Amniotic epithelial cell (primary cell): ENCODE measurements at regions not wholly inside any gene's neighbourhood (a gene's known extent, or its start where the extent isn't known, plus 50 kb on each side); places are given as distances from the start of the nearest gene placed in this dataset.

Source experiments
- DNase-seq: peaks from one replicate; pipeline ENCODE4 v3.0.0-alpha.2; 2010; ENCODE audit warnings: low read depth

- DNase-seq = no peak
These were observed 2274.0 kb downstream of the TP53TG3F start for GRCh38 chr16:35733278-35733965.

- DNase-seq = no peak
These were observed 2274.7 kb downstream of the TP53TG3F start for GRCh38 chr16:35733971-35734702.

GRCh38 chr16:35734728-35735402, 2275.5 kb downstream of the TP53TG3F start:
- no peak for DNase-seq

DNA sequence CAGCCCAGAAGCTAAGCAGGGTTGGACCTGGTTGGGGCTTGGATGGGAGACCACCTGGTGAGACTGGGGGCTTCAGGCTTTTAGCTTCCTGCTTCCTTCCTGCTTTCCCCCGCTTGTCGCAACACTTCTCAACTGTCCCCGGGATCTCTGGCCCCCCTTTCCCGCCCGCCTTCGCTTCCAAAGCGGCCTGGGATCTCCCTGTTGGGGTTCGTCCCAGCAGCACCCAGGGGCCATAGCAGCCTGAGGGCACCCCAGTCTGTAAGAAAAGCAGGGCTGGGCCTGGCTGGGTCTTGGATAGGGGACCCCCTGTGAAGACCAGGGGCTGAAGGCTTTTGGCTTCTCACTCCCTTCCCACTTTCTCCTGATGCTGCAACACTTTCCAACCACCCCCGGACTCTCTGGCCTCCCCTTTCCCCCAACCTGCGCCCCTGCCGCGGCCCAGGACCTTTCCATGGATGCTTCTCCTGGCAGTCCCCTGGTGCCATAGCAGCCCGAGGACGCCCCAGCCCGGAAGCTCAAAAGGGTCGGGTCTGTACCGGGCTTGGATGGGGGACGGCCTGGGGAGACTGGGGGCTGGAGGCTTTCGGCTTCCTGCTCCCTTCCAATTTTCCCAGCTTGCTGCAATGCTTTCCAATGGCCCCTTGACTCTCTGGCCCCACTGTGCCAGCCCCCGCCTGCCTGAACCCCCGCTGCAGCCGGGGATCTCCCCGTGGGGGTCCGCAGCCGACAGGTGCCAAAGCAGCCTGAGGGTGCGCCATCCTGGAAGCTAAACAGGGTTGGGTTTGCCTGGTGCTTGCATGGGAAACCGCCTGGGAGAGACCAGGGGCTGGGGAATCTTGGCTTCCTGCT, 2276.2 kb downstream of the TP53TG3F start:
- no peak for DNase-seq

DNA sequence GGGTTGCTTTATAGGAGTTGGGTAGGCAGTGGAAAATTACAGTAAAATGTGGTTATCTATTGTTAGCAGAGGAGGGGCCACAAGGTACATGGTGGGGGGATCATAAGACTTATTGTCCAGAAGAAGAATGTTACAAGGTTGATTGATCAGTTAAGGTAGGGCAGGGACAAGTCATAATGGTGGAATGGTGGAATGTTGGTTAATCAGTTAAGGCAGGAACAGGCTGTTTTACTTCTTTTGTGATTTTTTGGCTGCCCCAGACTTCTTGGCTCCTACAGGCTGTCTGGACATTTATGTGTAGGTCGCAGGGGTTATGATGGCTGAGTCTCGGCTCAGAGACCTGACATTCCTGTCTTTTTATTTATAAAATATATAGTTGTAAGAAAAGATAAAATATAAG, 2277.1 kb downstream of the TP53TG3F start:
- DNase-seq = no peak

- no peak for DNase-seq
These were observed 2277.7 kb downstream of the TP53TG3F start for GRCh38 chr16:35737076-35737475.

- DNase-seq = no peak
These were observed 2282.1 kb downstream of the TP53TG3F start for GRCh38 chr16:35741546-35741945.

DNA sequence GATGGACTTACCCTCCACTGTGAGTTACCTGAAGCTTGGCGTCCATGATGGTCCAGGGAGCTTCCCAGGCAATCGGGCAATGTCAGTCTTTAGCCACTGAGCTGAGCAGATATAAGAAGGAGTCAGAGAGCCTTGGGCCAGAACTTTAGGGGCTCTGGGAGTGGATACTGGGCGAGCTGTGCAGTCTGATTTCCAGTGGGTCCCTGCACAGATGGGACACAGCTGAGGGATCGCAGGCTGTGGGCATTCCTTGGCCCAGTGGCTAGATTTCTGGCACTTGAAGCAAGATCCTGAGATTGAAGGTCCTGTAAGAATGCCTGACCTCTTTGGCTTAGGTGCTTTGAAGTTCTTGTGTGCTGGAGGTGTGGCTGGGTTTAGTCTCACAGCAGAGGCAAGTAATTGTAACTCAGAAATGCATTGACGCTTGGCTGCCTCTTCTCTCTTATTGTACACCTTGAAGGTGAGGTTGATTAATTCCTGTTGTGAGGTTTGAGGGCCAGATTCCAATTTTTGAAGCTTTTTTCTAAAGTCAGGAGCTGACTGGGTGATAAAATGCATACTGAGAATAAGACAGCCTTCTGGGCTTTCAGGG, 2283.8 kb downstream of the TP53TG3F start:
- DNase-seq = no peak

DNA sequence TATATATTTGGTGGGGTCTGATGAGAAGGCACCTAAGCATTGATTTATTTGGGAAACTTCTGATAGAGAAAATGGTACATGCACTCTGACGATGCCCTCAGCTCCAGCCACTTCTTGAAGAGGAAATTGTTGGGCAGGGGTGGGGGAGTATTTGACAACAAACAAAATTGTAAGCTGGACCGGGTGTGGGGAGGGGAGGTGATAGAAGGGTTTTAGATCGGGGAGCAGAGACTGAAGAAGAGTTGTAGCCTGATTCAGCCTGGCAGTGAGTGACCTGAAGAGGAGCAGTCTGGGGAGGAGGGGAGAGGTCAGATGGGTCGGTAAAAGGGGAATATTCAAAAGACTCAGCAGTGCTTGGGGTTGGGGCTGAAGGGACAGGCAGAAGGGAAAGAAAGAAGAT, 2284.7 kb downstream of the TP53TG3F start:
- DNase-seq = no peak

DNA sequence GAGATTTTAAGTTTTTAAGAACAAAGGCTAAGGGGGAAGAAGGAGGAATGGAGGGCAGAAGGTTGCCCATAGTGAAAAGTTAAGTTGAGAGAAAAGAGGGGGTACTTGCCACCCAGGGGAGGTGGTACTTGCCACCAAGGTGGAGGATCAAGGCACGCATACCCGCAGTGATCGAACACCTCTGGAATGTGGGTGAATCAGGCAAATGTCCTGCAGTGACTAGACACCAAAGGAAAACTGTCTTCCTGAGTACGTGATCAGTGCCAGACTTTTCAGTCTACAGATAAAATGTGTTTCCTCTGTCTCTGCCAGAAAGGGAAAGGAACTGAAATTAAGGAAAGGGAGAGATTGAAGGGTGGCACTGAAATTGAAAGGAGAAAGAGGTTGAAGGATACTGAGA, 2285.3 kb downstream of the TP53TG3F start:
- no peak for DNase-seq

- no peak for DNase-seq
These were observed 2285.8 kb downstream of the TP53TG3F start for GRCh38 chr16:35745191-35745590.

GRCh38 chr16:35745821-35746248, 2286.4 kb downstream of the TP53TG3F start:
- DNase-seq = no peak

- DNase-seq = no peak
These were observed 2287.0 kb downstream of the TP53TG3F start for GRCh38 chr16:35746281-35746962.

DNA sequence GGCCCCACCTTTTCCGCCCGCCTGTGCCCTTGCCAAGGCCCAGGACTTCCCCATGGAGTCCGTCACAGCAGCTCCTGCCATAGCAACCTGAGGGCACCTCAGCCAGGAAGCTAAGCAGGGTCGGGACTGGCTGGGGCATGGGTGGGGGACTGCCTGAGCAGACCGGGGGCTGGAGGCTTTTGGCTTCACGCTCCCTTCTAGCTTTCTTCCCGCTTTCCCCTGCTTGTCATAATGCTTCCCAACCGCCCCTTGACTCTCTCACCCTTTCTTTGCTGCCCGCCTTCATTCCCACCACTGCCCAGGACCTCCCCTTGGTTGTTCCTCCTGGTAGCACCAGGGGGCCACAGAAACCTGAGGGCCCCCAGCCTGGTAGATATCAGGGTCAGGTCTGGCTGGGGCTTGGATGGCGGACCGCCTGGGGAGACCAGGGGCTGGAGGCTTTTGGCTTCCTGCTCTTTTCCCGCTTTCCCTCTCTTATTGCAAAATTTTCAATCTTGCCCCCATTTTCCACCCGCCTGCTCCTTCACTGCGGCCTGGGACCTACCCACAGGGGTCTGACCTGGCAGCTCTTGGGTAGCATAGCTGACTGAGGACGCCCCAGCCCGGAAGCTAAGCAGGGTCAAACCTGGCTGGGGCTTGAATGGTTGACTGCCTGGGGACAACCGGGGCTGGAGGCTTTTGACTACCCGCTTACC, 2287.7 kb downstream of the TP53TG3F start:
- no peak for DNase-seq

- no peak for DNase-seq
These were observed 2288.4 kb downstream of the TP53TG3F start for GRCh38 chr16:35747658-35748455.

DNA sequence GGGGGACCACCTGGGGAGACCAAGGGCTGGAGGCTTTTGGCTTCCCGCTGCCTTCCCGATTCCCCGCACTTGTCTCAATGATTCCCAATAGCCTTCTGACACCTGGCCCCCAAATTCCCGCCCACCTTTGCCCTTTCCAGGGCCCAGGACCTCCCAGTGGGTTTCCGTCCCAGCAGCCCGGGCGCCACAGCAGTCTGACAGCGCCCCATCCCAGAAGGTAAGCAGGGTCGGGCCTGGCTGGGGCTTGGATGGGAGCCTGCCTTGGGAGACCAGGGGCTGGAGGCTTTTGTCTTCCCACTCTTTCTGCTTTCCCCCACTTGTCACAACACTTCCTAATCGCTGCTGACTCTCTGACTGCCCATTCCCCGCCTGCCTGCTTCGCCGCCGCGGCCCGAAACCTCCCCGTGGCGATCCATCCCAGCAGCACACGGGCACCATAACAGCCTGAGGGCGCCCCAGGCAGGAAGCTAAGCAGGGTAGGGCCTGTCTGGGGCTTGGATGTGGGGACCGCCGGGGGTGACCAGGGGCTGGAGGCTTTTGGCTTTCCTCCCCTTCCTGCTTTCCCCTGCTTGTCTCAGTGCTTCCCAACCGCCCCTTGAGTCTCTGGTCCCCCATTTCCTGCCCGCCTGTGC, 2289.3 kb downstream of the TP53TG3F start:
- DNase-seq = no peak

- DNase-seq = no peak
These were observed 2290.1 kb downstream of the TP53TG3F start for GRCh38 chr16:35749253-35750141.

DNA sequence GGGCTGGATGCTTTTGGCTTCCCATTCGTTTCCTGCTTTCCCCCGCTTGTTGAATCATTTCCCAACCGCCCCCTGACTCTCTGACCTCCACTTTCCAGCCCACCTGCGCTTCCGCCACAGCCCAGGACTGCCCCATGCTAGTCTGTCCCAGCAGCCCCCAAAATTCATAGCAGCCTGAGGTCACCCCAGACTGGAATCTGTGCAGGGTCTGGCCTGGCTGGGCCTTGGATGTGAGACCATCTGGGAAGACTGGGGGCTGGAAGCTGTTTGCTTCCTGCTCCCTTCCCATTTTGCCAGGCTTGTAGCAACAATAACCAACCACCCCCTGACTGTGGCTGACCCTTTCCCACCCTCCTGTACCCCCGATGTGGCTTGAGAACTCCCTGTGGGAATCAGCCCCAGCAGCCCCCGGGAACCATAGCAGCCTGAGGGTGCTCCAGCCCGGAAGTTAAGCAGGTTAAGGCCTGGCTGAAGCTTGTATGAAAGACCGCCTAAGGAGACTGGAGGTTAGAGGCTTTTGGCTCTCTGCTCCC, 2290.8 kb downstream of the TP53TG3F start:
- DNase-seq = no peak
